ENCODE measurements at regions not wholly inside any gene's neighbourhood (a gene's known extent, or its start where the extent isn't known, plus 50 kb on each side); places are given as distances from the start of the nearest gene placed in this dataset.
"Not testable (repeated sequence)": the region's sequence is repeated elsewhere in the genome, so short reads cannot be mapped to it uniquely, and the experiment has no call there.

- DNase-seq (no peak), ATAC-seq (ENCODE audit: low read depth in 2 of 2) (no peak)
- no peaks in the 10 kb centered on the region for H3K36me3 Mint-ChIP-seq
- H3K27me3 Mint-ChIP-seq = no peaks in the 10 kb centered on the region
- H3K4me3 Mint-ChIP-seq = no peak overlapping the region
- H3K9me3 Mint-ChIP-seq = peaks cover 5 to 14% (median 9%) of the 10 kb centered on the region in 7 donors
- no peaks in the 10 kb centered on the region for H3K4me1 Mint-ChIP-seq
- H3K27ac Mint-ChIP-seq = no peak overlapping the region
Observed at GRCh38 chr17:53525590-53525989, 297.1 kb upstream of the KIF2B start.

DNA sequence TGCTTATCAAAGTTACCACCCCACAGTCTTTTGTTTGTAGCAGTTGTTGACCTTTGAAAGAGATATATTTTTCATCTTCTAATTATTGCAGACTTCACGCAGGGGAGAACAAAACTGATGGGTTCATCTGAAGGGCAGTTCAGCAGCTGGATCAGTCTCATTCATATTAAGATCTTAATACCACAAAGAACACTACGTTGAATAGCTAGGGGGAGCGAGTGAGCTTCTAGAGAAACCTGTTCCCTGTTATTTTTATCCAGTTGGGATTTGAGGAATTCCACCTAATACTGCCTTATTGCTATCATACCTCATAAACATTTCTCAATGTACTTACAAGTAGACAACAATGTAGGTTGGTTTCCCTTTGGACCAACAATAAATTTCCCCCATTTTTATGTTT is 306.1 kb upstream of the KIF2B start:
- Mint-ChIP-seq H3K4me1 (no peaks in the 10 kb centered on the region), H3K36me3 (no peaks in the 10 kb centered on the region), H3K4me3 (no peak overlapping the region), H3K9me3 (peaks cover 0 to 17% (median 6%) of the 10 kb centered on the region in 7 donors), H3K27ac (no peak overlapping the region), H3K27me3 (no peaks in the 10 kb centered on the region)
- DNase-seq = no peak
- no peak for ATAC-seq (ENCODE audit: low read depth in 2 of 2)

- ATAC-seq (ENCODE audit: low read depth in 2 of 2) (no peak), DNase-seq (no peak)
- H3K36me3 Mint-ChIP-seq = no peaks in the 10 kb centered on the region
- H3K27ac Mint-ChIP-seq = no peak overlapping the region
- H3K4me3 Mint-ChIP-seq = no peak overlapping the region
- no peaks in the 10 kb centered on the region for H3K4me1 Mint-ChIP-seq
- H3K27me3 Mint-ChIP-seq = no peaks in the 10 kb centered on the region
- peaks cover 2 to 7% (median 4%) of the 10 kb centered on the region in 7 donors for H3K9me3 Mint-ChIP-seq
Observed at GRCh38 chr17:53499277-53499676, 323.4 kb upstream of the KIF2B start.

DNA sequence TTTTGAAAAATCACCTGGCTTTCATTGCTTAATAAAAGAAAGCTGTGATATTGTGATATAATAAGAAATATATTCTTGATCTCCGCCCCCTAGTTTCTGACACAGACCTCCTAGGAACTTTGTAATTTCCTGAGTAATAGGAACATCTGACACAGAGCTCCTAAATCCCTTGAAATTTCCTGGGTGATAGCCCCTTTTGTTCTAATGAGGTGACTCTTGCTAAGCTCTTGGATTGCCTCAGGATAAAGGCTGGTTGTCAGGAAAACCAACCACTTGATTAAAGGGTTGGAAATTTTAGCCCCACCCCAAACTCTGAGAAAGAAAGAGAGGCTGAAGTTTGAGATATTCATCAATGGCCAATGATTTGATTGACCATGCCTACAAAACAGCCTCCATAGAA is 326.4 kb upstream of the KIF2B start:
- H3K27me3 Mint-ChIP-seq = no peaks in the 10 kb centered on the region
- DNase-seq (no peak), ATAC-seq (ENCODE audit: low read depth in 2 of 2) (no peak)
- no peaks in the 10 kb centered on the region for H3K4me1 Mint-ChIP-seq
- no peak overlapping the region for H3K27ac Mint-ChIP-seq
- no peak overlapping the region for H3K4me3 Mint-ChIP-seq
- H3K9me3 Mint-ChIP-seq = peaks cover 2 to 12% (median 4%) of the 10 kb centered on the region in 7 donors
- H3K36me3 Mint-ChIP-seq = no peaks in the 10 kb centered on the region

GRCh38 chr17:53492532-53492931 is 330.2 kb upstream of the KIF2B start:
- ATAC-seq (ENCODE audit: low read depth in 2 of 2) (no peak), DNase-seq (no peak)
- H3K27ac Mint-ChIP-seq = no peak overlapping the region
- H3K4me3 Mint-ChIP-seq = no peak overlapping the region
- no peaks in the 10 kb centered on the region for H3K36me3 Mint-ChIP-seq
- H3K9me3 Mint-ChIP-seq = peaks cover 0 to 17% (median 2%) of the 10 kb centered on the region in 7 donors
- H3K4me1 Mint-ChIP-seq = no peaks in the 10 kb centered on the region
- no peaks in the 10 kb centered on the region for H3K27me3 Mint-ChIP-seq

DNA sequence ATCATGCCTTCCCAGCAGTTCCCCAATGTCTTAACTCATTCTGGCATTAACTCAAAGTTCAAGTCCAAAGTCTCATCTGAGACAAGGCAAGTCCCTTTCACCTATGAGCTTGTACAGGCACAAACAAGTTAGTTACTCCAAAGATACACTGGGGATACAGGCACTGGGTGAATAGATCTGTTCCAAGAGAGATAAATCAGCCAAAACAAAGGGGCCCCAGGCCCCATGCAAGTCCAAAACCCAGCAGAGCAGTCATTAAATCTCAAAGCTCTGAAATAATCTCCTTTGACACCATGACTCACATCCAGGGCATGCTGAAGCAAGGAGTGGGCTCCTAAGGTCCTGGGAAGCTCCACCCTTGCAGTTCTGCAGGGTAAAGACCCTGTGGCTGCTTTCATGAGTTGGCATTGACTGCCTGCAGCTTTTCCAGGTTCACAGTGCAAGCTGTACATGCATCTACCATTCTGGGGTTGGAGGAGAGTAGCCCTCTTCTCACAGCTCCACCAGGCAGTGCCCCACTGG is 332.2 kb upstream of the KIF2B start:
- H3K9me3 Mint-ChIP-seq = peaks cover 0 to 13% (median 2%) of the 10 kb centered on the region in 7 donors
- DNase-seq = no peak
- no peaks in the 10 kb centered on the region for H3K36me3 Mint-ChIP-seq
- H3K4me1 Mint-ChIP-seq = no peaks in the 10 kb centered on the region
- H3K4me3 Mint-ChIP-seq = no peak overlapping the region
- H3K27ac Mint-ChIP-seq = no peak overlapping the region
- ATAC-seq (ENCODE audit: low read depth in 2 of 2) = no peak
- H3K27me3 Mint-ChIP-seq = no peaks in the 10 kb centered on the region

DNA sequence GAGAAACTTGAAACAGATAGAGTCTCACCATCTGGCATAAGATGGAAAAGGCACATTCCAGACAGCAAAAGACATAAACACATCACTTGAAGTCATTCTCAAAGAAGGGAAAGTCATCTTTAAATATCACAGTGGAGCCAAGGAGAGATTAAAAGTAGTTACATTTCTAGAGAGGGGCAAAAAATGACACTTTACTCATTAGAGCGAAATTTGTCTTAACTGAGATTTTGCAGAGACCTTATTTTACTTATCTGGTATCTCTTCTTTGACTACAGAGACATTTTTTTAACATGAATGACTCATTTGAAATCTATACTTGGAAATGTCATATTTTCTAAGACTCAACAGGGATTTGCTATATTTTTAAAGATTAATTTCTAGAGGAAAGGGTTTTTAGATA is 339.0 kb upstream of the KIF2B start:
- Mint-ChIP-seq H3K36me3 (no peaks in the 10 kb centered on the region), H3K27ac (no peak overlapping the region), H3K4me3 (no peak overlapping the region), H3K9me3 (peaks cover 0 to 17% (median 10%) of the 10 kb centered on the region in 7 donors), H3K27me3 (no peaks in the 10 kb centered on the region), H3K4me1 (no peaks in the 10 kb centered on the region)
- ATAC-seq (ENCODE audit: low read depth in 2 of 2) (no peak), DNase-seq (no peak)

DNA sequence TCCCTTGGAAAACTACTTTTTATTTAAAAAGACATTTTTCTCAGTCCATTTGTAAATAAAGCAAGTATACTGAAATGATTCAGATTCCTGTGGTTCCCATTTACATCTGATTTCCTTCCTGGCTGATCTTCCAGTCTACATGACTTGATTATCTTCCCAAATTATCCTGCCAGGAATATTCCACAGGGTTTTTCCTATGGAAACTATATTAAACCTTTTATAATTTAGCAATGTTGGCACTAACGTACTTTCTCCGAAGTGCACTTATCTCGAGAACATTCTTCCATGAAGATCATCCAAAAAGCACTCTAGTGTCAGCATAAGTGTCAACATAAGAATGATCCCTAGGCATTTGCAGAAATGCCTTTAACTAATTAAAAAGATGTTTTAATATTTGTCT is 347.7 kb upstream of the KIF2B start:
- no peak for DNase-seq
- ATAC-seq (ENCODE audit: low read depth in 2 of 2) = no peak
- H3K27me3 Mint-ChIP-seq = no peaks in the 10 kb centered on the region
- H3K4me3 Mint-ChIP-seq = no peak overlapping the region
- H3K4me1 Mint-ChIP-seq = no peaks in the 10 kb centered on the region
- no peaks in the 10 kb centered on the region for H3K36me3 Mint-ChIP-seq
- no peak overlapping the region for H3K27ac Mint-ChIP-seq
- H3K9me3 Mint-ChIP-seq = peaks cover 0 to 15% (median 4%) of the 10 kb centered on the region in 7 donors

DNA sequence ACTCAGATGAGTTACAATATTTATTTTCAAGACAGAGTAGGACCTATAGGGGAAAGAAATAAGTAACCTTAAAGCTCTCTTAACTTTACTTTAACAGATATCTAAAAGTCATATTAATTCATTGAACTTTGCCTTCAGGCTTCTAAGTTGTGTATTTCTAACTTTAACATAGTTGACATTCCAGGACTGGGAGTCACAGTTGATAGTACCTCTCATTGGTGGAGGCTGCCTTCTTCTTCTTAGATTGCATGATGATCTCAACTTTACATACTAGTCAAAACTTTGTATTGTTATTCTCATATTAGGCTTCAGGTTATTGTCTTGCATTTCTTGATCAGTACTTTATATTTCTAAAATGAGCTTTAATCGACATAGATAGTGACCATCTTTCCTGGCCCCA is 350.1 kb upstream of the KIF2B start:
- H3K9me3 Mint-ChIP-seq = peaks cover 0 to 24% (median 2%) of the 10 kb centered on the region in 7 donors
- H3K27ac Mint-ChIP-seq = no peak overlapping the region
- no peak for ATAC-seq (ENCODE audit: low read depth in 2 of 2)
- no peak for DNase-seq
- H3K4me3 Mint-ChIP-seq = no peak overlapping the region
- H3K4me1 Mint-ChIP-seq = no peaks in the 10 kb centered on the region
- H3K36me3 Mint-ChIP-seq = no peaks in the 10 kb centered on the region
- no peaks in the 10 kb centered on the region for H3K27me3 Mint-ChIP-seq

GRCh38 chr17:53471514-53471913 is 351.2 kb upstream of the KIF2B start:
- Mint-ChIP-seq H3K9me3 (peaks cover 0 to 18% (median 2%) of the 10 kb centered on the region in 7 donors), H3K4me3 (no peak overlapping the region), H3K4me1 (no peaks in the 10 kb centered on the region), H3K36me3 (no peaks in the 10 kb centered on the region), H3K27me3 (no peaks in the 10 kb centered on the region), H3K27ac (no peak overlapping the region)
- ATAC-seq (ENCODE audit: low read depth in 2 of 2) (no peak), DNase-seq (no peak)

GRCh38 chr17:53470626-53471025 is 352.1 kb upstream of the KIF2B start:
- Mint-ChIP-seq H3K36me3 (no peaks in the 10 kb centered on the region), H3K9me3 (peaks cover 0 to 16% (median 2%) of the 10 kb centered on the region in 7 donors), H3K27ac (no peak overlapping the region), H3K27me3 (no peaks in the 10 kb centered on the region), H3K4me1 (no peaks in the 10 kb centered on the region), H3K4me3 (no peak overlapping the region)
- DNase-seq = no peak
- no peak for ATAC-seq (ENCODE audit: low read depth in 2 of 2)

- ATAC-seq (ENCODE audit: low read depth in 2 of 2) = no peak
- H3K36me3 Mint-ChIP-seq = no peaks in the 10 kb centered on the region
- H3K27ac Mint-ChIP-seq = no peak overlapping the region
- DNase-seq = no peak
- H3K4me3 Mint-ChIP-seq = no peak overlapping the region
- H3K9me3 Mint-ChIP-seq = peaks cover 0 to 13% (median 2%) of the 10 kb centered on the region in 7 donors
- no peaks in the 10 kb centered on the region for H3K27me3 Mint-ChIP-seq
- no peaks in the 10 kb centered on the region for H3K4me1 Mint-ChIP-seq
Observed at GRCh38 chr17:53466733-53467132, 356.0 kb upstream of the KIF2B start.

DNA sequence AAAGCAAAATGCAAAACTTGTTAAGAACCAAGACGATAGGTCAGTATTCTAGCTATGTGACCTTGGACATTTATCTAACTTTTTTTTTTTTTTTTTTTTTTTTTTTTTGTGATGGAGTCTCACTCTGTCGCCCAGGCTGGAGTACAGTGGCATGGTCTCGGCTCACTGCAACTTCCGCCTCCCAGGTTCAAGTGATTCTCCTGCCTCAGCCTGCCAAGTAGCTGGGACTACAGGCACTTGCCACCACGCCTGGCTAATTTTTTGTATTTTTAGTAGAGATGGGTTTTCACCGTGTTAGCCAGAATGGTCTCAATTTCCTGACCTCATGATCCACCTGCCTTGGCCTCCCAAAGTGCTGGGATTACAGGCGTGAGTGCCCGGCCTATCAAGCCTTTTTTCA is 358.3 kb upstream of the KIF2B start:
- H3K4me3 Mint-ChIP-seq; H3K27ac Mint-ChIP-seq; DNase-seq; H3K27me3 Mint-ChIP-seq; ATAC-seq (ENCODE audit: low read depth in 2 of 2); H3K4me1 Mint-ChIP-seq; H3K36me3 Mint-ChIP-seq: not testable (repeated sequence)
- H3K9me3 Mint-ChIP-seq = peaks cover 0 to 16% (median 4%) of the 10 kb centered on the region in 7 donors

DNA sequence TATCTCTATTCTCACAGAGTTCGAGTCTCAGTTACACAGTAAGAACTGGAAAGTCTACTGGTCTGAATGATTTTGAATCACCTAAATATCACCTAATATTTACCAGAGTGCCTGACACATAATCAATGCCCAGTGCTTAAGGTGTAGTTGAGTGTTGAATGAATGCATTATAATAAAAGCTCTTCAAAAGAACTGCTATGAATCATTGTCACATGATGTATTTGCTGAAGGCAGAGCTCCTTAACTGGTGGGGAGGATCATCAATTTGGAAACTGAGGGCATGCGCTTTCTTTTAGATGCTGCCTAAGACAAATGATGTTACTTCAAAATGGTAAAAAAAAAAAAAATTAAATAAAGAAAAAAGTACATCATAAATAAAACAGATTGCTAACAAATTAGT is 359.4 kb upstream of the KIF2B start:
- H3K9me3 Mint-ChIP-seq = peaks cover 0 to 19% (median 9%) of the 10 kb centered on the region in 7 donors
- ATAC-seq (ENCODE audit: low read depth in 2 of 2) = no peak
- H3K4me1 Mint-ChIP-seq = no peaks in the 10 kb centered on the region
- no peak for DNase-seq
- H3K36me3 Mint-ChIP-seq = no peaks in the 10 kb centered on the region
- H3K27me3 Mint-ChIP-seq = no peaks in the 10 kb centered on the region
- H3K4me3 Mint-ChIP-seq = no peak overlapping the region
- H3K27ac Mint-ChIP-seq = no peak overlapping the region

DNA sequence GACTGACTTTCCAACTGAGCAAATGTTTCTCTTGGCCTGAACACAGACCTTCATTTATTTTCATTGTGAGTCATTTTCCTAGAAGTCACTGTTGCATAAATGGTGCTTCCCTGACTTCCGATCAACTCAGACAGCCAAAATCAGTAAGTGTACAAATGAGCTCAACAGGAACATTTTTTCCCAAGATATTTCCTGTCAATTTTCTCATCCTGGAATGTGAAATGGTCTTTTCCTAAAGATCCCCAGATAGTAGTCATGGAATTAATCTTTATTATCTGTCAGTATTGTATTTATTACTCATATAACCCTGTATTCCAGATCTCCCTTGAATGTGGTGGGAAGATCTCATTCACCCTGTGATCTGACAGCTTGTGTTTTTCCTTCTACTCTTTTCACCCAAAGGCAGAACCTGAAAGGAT is 360.3 kb upstream of the KIF2B start:
- ATAC-seq (ENCODE audit: low read depth in 2 of 2) (no peak), DNase-seq (no peak)
- peak overlapping the region in 1 of 6 donors; percentile 2 for H3K27ac Mint-ChIP-seq
- H3K9me3 Mint-ChIP-seq = peaks cover 0 to 17% (median 10%) of the 10 kb centered on the region in 7 donors
- H3K4me1 Mint-ChIP-seq = no peaks in the 10 kb centered on the region
- H3K36me3 Mint-ChIP-seq = no peaks in the 10 kb centered on the region
- H3K4me3 Mint-ChIP-seq = no peak overlapping the region
- no peaks in the 10 kb centered on the region for H3K27me3 Mint-ChIP-seq

Data from naive B cell (primary cell).